Stromal cell of bone marrow (primary cell): ENCODE measurements at regions not wholly inside any gene's neighbourhood (a gene's known extent, or its start where the extent isn't known, plus 50 kb on each side); places are given as distances from the start of the nearest gene placed in this dataset.
"Not testable (repeated sequence)": the region's sequence is repeated elsewhere in the genome, so short reads cannot be mapped to it uniquely, and the experiment has no call there.

Source experiments
- DNase-seq: peaks from one replicate; pipeline ENCODE4 v3.0.0-alpha.2; 2012; ENCODE audit warnings: low read depth

GRCh38 chr3:115252679-115253078 is 105.6 kb upstream of the ZBTB20 start:
- DNase-seq = no peak

- DNase-seq = no peak
Observed at GRCh38 chr3:115254492-115255196, 107.6 kb upstream of the ZBTB20 start.

GRCh38 chr3:115255197-115255585 is 108.1 kb upstream of the ZBTB20 start:
- DNase-seq = no peak

GRCh38 chr3:115270849-115271248 is 123.8 kb upstream of the ZBTB20 start:
- no peak for DNase-seq

- peak; percentile 75 for DNase-seq
Observed at GRCh38 chr3:115272036-115272824, 125.1 kb upstream of the ZBTB20 start.

- DNase-seq = peak; percentile 33
Observed at GRCh38 chr3:115275896-115276295, 128.8 kb upstream of the ZBTB20 start.

GRCh38 chr3:115279939-115280338 is 132.9 kb upstream of the ZBTB20 start:
- DNase-seq = peak; percentile 67

- DNase-seq = no peak
Observed at GRCh38 chr3:115280506-115280905, 133.4 kb upstream of the ZBTB20 start.

GRCh38 chr3:115281697-115282675 is 134.9 kb upstream of the ZBTB20 start:
- no peak for DNase-seq

- DNase-seq = no peak
Observed at GRCh38 chr3:115284980-115285379, 137.9 kb upstream of the ZBTB20 start.

- no peak for DNase-seq
Observed at GRCh38 chr3:115286529-115287197, 139.6 kb upstream of the ZBTB20 start.

- no peak for DNase-seq
Observed at GRCh38 chr3:115287198-115287597, 140.1 kb upstream of the ZBTB20 start.

- no peak for DNase-seq
Observed at GRCh38 chr3:115292131-115292530, 145.0 kb upstream of the ZBTB20 start.

GRCh38 chr3:115292677-115293165 is 145.6 kb upstream of the ZBTB20 start:
- DNase-seq = no peak

- no peak for DNase-seq
Observed at GRCh38 chr3:115293321-115293720, 146.2 kb upstream of the ZBTB20 start.

- DNase-seq = no peak
Observed at GRCh38 chr3:115301364-115301860, 154.3 kb upstream of the ZBTB20 start.

- DNase-seq = not testable (repeated sequence)
Observed at GRCh38 chr3:115317953-115318352, 170.9 kb upstream of the ZBTB20 start.

GRCh38 chr3:115321400-115321805 is 174.3 kb upstream of the ZBTB20 start:
- DNase-seq = peak; percentile 40

GRCh38 chr3:115322901-115323300 is 175.8 kb upstream of the ZBTB20 start:
- no peak for DNase-seq

- no peak for DNase-seq
Observed at GRCh38 chr3:115323380-115323779, 176.3 kb upstream of the ZBTB20 start.

- no peak for DNase-seq
Observed at GRCh38 chr3:115324056-115324455, 177.0 kb upstream of the ZBTB20 start.
